Lung (tissue), 11 donors: ENCODE measurements at regions not wholly inside any gene's neighbourhood (a gene's known extent, or its start where the extent isn't known, plus 50 kb on each side); places are given as distances from the start of the nearest gene placed in this dataset.
"Not testable (repeated sequence)": the region's sequence is repeated elsewhere in the genome, so short reads cannot be mapped to it uniquely, and the experiment has no call there.

ENCODE experiments used
- ATAC-seq: fragments of 200-7000 bp; cut with Tn5 transposase; one replicate; pipeline ENCODE4 v1.9.1; 2020; ENCODE audit warnings: moderate number of reproducible peaks; ENCODE audit not compliant: insufficient read depth, low FRiP score
- DNase-seq, 3 donors: peaks; one replicate each; pipeline ENCODE4 v3.0.0-alpha.2; 2013 to 2017
- H3K27ac ChIP-seq, 2 donors: one replicate each; pipeline ENCODE4 v1.5.1; 2013; ENCODE audit warnings: mild to moderate bottlenecking in 2 of 2, moderate library complexity in 2 of 2, control low read depth in 1 of 2, inconsistent platforms in 1 of 2, low read depth in 1 of 2, low read length in 1 of 2
- H3K27me3 ChIP-seq, 3 donors: one replicate each; pipeline ENCODE4 v1.5.1; 2013; ENCODE audit warnings: low read length in 2 of 3; ENCODE audit not compliant: control insufficient read depth in 3 of 3, insufficient read depth in 3 of 3
- H3K36me3 ChIP-seq, 4 donors: one replicate each; pipeline ENCODE4 v1.5.1; 2013; ENCODE audit warnings: low read length in 4 of 4, mild to moderate bottlenecking in 1 of 4, moderate library complexity in 1 of 4; ENCODE audit not compliant: control insufficient read depth in 4 of 4, insufficient read depth in 4 of 4
- H3K4me1 ChIP-seq, 5 donors: one replicate each; pipeline ENCODE4 v1.5.1; 2013; ENCODE audit warnings: low read length in 5 of 5, mild to moderate bottlenecking in 2 of 5, moderate library complexity in 1 of 5; ENCODE audit not compliant: control insufficient read depth in 5 of 5, insufficient read depth in 5 of 5
- H3K4me3 ChIP-seq: one replicate; pipeline ENCODE4 v1.5.1; 2013; ENCODE audit warnings: mild to moderate bottlenecking, control low read depth, moderate library complexity
- H3K9ac ChIP-seq, 2 donors: one replicate each; pipeline ENCODE4 v1.5.1; 2013; ENCODE audit warnings: low read length in 2 of 2, control low read depth in 1 of 2; ENCODE audit not compliant: insufficient read depth in 1 of 2
- H3K9me3 ChIP-seq, 4 donors: one replicate each; pipeline ENCODE4 v1.5.1; 2013; ENCODE audit warnings: low read length in 3 of 4, mild to moderate bottlenecking in 1 of 4, moderate library complexity in 1 of 4; ENCODE audit not compliant: control insufficient read depth in 4 of 4, insufficient read depth in 3 of 4
- WGBS, 2 donors: extraction: QIAGEN DNeasy Blood & Tissue Kit; methylation state at CpG; one replicate each; pipeline ENCODE4 v1.1.7; 2013; 5-methylcytosine and 5-hydroxymethylcytosine counted together
- TF ChIP-seq, protein P1 (sequence below): IDR thresholded peaks from 2 replicates; pipeline ENCODE4 v1.5.1; 2012; ENCODE audit warnings: mild to moderate bottlenecking; ENCODE audit errors: control extremely low read depth, extremely low read depth
- donor health status: control.
- donor health status: control.
- donor health status: Bipolar disorder and iron deficiency.
- donor health status: healthy.
- donor health status: DM: yes; HTN: yes; CAD: no.

DNA sequence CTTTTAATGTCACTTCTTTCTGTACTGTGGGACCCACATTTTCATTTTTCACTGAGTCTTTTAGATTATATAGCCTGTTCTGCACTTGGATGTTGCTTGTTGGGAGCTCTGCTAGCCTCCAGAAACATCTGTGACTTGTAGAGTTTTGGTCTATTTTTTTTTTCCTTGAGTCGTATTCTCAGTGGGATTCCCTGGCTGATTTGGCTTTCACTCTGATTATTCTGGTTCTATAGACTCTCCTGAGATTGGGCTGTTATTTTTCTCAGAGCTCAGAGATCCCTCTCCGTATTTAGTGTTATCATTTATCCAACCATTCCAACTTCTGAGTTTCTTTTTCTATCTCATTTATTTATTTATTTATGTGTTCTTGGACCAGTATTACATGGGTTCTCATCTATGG lies 339.3 kb downstream of the FAM170A start:
- WGBS, 2 donors, result 88 to 92% methylated on average over 2 of the region's 2 CpGs
- no peak overlapping the region for H3K9ac ChIP-seq
- ATAC-seq (no peak), DNase-seq (no peak)
- H3K4me3 ChIP-seq, result no peak overlapping the region
- H3K27me3 ChIP-seq, result no peaks in the 10 kb centered on the region
- no peaks in the 10 kb centered on the region for H3K36me3 ChIP-seq
- no peak overlapping the region for H3K27ac ChIP-seq
- no peaks in the 10 kb centered on the region for H3K9me3 ChIP-seq
- TF ChIP-seq, protein P1, sequence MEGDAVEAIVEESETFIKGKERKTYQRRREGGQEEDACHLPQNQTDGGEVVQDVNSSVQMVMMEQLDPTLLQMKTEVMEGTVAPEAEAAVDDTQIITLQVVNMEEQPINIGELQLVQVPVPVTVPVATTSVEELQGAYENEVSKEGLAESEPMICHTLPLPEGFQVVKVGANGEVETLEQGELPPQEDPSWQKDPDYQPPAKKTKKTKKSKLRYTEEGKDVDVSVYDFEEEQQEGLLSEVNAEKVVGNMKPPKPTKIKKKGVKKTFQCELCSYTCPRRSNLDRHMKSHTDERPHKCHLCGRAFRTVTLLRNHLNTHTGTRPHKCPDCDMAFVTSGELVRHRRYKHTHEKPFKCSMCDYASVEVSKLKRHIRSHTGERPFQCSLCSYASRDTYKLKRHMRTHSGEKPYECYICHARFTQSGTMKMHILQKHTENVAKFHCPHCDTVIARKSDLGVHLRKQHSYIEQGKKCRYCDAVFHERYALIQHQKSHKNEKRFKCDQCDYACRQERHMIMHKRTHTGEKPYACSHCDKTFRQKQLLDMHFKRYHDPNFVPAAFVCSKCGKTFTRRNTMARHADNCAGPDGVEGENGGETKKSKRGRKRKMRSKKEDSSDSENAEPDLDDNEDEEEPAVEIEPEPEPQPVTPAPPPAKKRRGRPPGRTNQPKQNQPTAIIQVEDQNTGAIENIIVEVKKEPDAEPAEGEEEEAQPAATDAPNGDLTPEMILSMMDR, result no peak
- H3K4me1 ChIP-seq, result no peaks in the 10 kb centered on the region

DNA sequence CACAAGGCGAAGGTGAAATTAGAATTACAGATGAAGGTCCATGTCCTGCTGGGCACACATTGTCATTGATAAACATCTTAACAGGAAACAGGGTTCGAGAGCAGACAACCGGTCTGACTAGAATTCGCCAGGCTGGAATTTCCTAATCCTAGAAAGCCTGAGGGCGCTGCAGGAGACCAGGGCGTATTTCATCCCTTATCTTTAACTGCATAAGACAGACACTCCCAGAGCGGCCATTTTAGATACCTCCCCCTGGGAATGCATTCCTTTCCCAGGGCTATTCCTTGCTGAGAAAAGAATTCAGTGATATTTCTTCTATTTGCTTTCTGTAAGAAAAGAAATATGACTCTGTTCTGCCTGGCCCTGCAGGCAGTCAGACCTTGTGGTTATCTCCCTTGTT lies 357.7 kb downstream of the FAM170A start:
- ATAC-seq, H3K27ac ChIP-seq, H3K9ac ChIP-seq, DNase-seq, H3K36me3 ChIP-seq, H3K4me1 ChIP-seq, H3K4me3 ChIP-seq, H3K27me3 ChIP-seq, H3K9me3 ChIP-seq: not testable (repeated sequence)
- 89 to 93% methylated on average over 7 of the region's 7 CpGs for WGBS, 2 donors

DNA sequence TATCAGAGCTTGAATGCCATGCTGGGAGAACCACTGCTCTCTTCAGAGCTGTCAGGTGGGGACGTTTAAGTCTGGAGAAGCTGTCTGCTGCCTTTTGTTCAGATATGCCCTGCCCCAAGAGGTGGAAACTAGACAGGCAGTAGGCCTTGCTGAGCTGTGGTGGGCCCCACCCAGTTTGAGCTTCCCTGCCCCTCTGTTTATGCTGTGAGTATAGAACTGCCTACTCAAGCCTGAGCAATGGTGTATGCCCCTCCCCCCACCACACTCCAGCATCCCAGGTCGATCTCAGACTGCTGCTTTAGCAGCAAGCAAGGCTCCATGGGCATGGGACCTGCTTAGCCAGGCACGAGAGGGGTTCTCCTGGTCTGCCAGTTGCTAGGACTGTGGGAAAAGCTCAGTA lies 362.3 kb downstream of the FAM170A start:
- no peak for DNase-seq
- H3K36me3 ChIP-seq, result no peaks in the 10 kb centered on the region
- peaks cover 0 to 5% (median 0%) of the 10 kb centered on the region in 4 donors for H3K9me3 ChIP-seq
- no peak overlapping the region for H3K9ac ChIP-seq
- no peak overlapping the region for H3K4me3 ChIP-seq
- TF ChIP-seq, protein P1, result no peak
- no peaks in the 10 kb centered on the region for H3K27me3 ChIP-seq
- H3K27ac ChIP-seq, result no peak overlapping the region
- WGBS, 2 donors, result 61 to 66% methylated on average over 3 of the region's 3 CpGs
- no peak for ATAC-seq
- no peaks in the 10 kb centered on the region for H3K4me1 ChIP-seq

GRCh38 chr5:119996128-119996527 lies 366.8 kb downstream of the FAM170A start:
- DNase-seq, result no peak
- Histone ChIP-seq H3K4me3 (no peak overlapping the region), H3K9ac (no peak overlapping the region)

More at GRCh38 chr5:119996128-119996527, 366.8 kb downstream of the FAM170A start:
- Histone ChIP-seq H3K4me1 (no peaks in the 10 kb centered on the region), H3K27me3 (no peaks in the 10 kb centered on the region), H3K27ac (no peak overlapping the region), H3K36me3 (no peaks in the 10 kb centered on the region), H3K9me3 (no peaks in the 10 kb centered on the region)
- TF ChIP-seq, protein P1, result no peak
- 83 to 87% methylated on average over 2 of the region's 2 CpGs for WGBS, 2 donors
- ATAC-seq, result no peak
